ENCODE measurements at regions not wholly inside any gene's neighbourhood (a gene's known extent, or its start where the extent isn't known, plus 50 kb on each side); places are given as distances from the start of the nearest gene placed in this dataset.

GRCh38 chr3:159593927-159594605 lies 394.6 kb upstream of the IL12A start:
- no peaks in the 10 kb centered on the region for H3K9me3 ChIP-seq
- H3K4me2 ChIP-seq: no peak overlapping the region
- no peaks in the 10 kb centered on the region for H3K9me2 ChIP-seq
- no peak overlapping the region for H2AFZ ChIP-seq (ENCODE audit: low read depth)
- DNase-seq: peak; percentile 9
- H3K36me3 ChIP-seq (replicated peaks in 1 of 2; ENCODE audit: control insufficient read depth in 1 of 2, insufficient read depth in 2 of 2, low read length in 1 of 2): no peaks in the 10 kb centered on the region
- WGBS (ENCODE audit: low lambda C conversion rate): 31% methylated on average over 3 of the region's 3 CpGs
- no peaks in the 10 kb centered on the region for H4K20me1 ChIP-seq (ENCODE audit: insufficient read depth)
- no peak overlapping the region for H3K4me3 ChIP-seq (ENCODE audit: low read depth in 2 of 2, low read length in 1 of 2)
- peaks cover 0 to 15% of the 10 kb centered on the region in 2 experiments; a peak in 2 of 4 replicates for H3K4me1 ChIP-seq (ENCODE audit: control insufficient read depth in 1 of 2, insufficient read depth in 2 of 2, low read depth in 1 of 2, low read length in 1 of 2)
- H3K27ac ChIP-seq (ENCODE audit: low read depth in 2 of 2, low read length in 1 of 2): peak overlapping the region in 1 of 2 experiments; percentile 51; a peak in 1 of 4 replicates
- no peaks in the 10 kb centered on the region for H3F3A ChIP-seq (replicated peaks; ENCODE audit: insufficient read depth)
- no peaks in the 10 kb centered on the region for H3K79me2 ChIP-seq (ENCODE audit: insufficient read depth)
- no peak for TF ChIP-seq FOSL2 (IDR thresholded peaks at IDR 0.05; ENCODE audit: borderline replicate concordance, low read depth)
- peak in 1 of 2 experiments; percentile 33; a peak in 1 of 4 replicates for TF ChIP-seq EP300 (IDR thresholded peaks at IDR 0.05; ENCODE audit: borderline replicate concordance in 1 of 2, low read depth in 1 of 2, low read length in 1 of 2)
- no peaks in the 10 kb centered on the region for H3K27me3 ChIP-seq (ENCODE audit: insufficient read depth)
- no peak overlapping the region for H3K9ac ChIP-seq
- ChIA-PET POLR2A (no interaction called here), CTCF (interaction anchor here (1.3 kb wide), 2 partner anchors 8 to 225 kb away, joined by 3 to 4 read pairs; no protein-coding TSS in a partner anchor)

GRCh38 chr3:159600291-159600690 lies 388.3 kb upstream of the IL12A start:
- peaks cover 0 to 8% of the 10 kb centered on the region in 2 experiments; a peak in 2 of 4 replicates for H3K4me1 ChIP-seq (ENCODE audit: control insufficient read depth in 1 of 2, insufficient read depth in 2 of 2, low read depth in 1 of 2, low read length in 1 of 2)
- no peaks in the 10 kb centered on the region for H3K9me2 ChIP-seq
- H3K36me3 ChIP-seq (replicated peaks in 1 of 2; ENCODE audit: control insufficient read depth in 1 of 2, insufficient read depth in 2 of 2, low read length in 1 of 2): no peaks in the 10 kb centered on the region
- H4K20me1 ChIP-seq (ENCODE audit: insufficient read depth): no peaks in the 10 kb centered on the region
- DNase-seq: no peak
- no peak overlapping the region; a peak in 1 of 4 replicates for H3K4me3 ChIP-seq (ENCODE audit: low read depth in 2 of 2, low read length in 1 of 2)
- no peaks in the 10 kb centered on the region for H3K27me3 ChIP-seq (ENCODE audit: insufficient read depth)
- no peaks in the 10 kb centered on the region for H3K79me2 ChIP-seq (ENCODE audit: insufficient read depth)
- H3K4me2 ChIP-seq: no peak overlapping the region
- ChIA-PET CTCF (interaction anchor here (1.3 to 1.4 kb wide), 2 partner anchors 13 to 755 kb away, joined by 3 read pairs; no protein-coding TSS in a partner anchor), POLR2A (no interaction called here)
- no peak for TF ChIP-seq MAX (IDR thresholded peaks at IDR 0.05; ENCODE audit: low read depth)
- no peak for TF ChIP-seq IRF3 (IDR thresholded peaks at IDR 0.05; ENCODE audit: low read depth, low read length)
- TF ChIP-seq RFX5 (IDR thresholded peaks at IDR 0.05; ENCODE audit: low read length): no peak
- TF ChIP-seq RCOR1 (IDR thresholded peaks at IDR 0.05; ENCODE audit: low read length): no peak
- TF ChIP-seq YY1 (IDR thresholded peaks at IDR 0.05; ENCODE audit: low read depth): no peak
- no peak for TF ChIP-seq PBX3 (IDR thresholded peaks at IDR 0.05)
- TF ChIP-seq USF2 (IDR thresholded peaks at IDR 0.05; ENCODE audit: borderline replicate concordance, low read depth, low read length): no peak
- TF ChIP-seq RAD21 (IDR thresholded peaks at IDR 0.05; ENCODE audit: low read length): no peak
- TF ChIP-seq RXRA (IDR thresholded peaks at IDR 0.05; ENCODE audit: borderline replicate concordance, low read depth): no peak
- no peak for TF ChIP-seq SMC3 (IDR thresholded peaks at IDR 0.05; ENCODE audit: low read depth, low read length)
- TF ChIP-seq GATA2 (CRISPR knock-in tag; IDR thresholded peaks at IDR 0.05): no peak
- H3K9me3 ChIP-seq: 0 out of 2 replicates have a peak, but pooled peaks cover 5% of the 10 kb centered on the region
- no peak overlapping the region for H2AFZ ChIP-seq (ENCODE audit: low read depth)
- no peak overlapping the region for H3K9ac ChIP-seq
- no peak overlapping the region for H3K27ac ChIP-seq (ENCODE audit: low read depth in 2 of 2, low read length in 1 of 2)
- no peaks in the 10 kb centered on the region for H3F3A ChIP-seq (replicated peaks; ENCODE audit: insufficient read depth)
